ENCODE measurements at regions not wholly inside any gene's neighbourhood (a gene's known extent, or its start where the extent isn't known, plus 50 kb on each side); places are given as distances from the start of the nearest gene placed in this dataset.

DNA sequence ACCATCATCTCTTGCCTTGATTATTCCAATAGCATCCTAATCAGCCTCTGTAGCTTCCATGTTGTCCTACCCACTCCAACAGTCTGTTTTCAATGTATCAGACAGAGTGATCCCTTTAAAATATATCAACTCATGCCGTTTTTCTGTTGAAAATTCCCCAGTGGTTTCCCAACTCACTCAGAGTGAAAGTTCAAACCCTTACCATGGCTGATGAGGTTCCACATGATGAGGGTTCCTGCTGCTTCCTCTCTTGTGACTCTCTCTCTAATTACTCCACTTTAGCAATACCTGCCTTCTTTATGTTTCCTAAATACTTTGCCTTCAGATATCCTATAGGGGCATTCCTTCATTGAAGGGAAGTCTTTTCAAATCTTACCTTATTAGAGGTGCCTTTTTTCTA, 334.7 kb downstream of the PPP1R2C start:
- Histone ChIP-seq H3K36me3 (ENCODE audit: insufficient read depth) (no peaks in the 10 kb centered on the region), H3K79me2 (ENCODE audit: insufficient read depth, low read depth) (no peaks in the 10 kb centered on the region), H3K27ac (peak overlapping the region; percentile 71), H4K20me1 (ENCODE audit: insufficient read depth) (no peaks in the 10 kb centered on the region), H3K4me3 (IDR thresholded peaks at IDR 0.05; ENCODE audit: insufficient read depth, low read depth, low read length) (no peak overlapping the region), H3K4me1 (ENCODE audit: low read depth, poor library complexity, severe bottlenecking) (peaks cover 52% of the 10 kb centered on the region), H3K27me3 (ENCODE audit: insufficient read depth, low read depth) (no peaks in the 10 kb centered on the region), H3K4me2 (peak overlapping the region; percentile 81), H2AFZ (ENCODE audit: low read depth) (peak overlapping the region; percentile 57; the same call in 1 of the 2 replicates), H3K9ac (no peak overlapping the region; the same call in 1 of the 2 replicates)
- TF ChIP-seq, protein P1, sequence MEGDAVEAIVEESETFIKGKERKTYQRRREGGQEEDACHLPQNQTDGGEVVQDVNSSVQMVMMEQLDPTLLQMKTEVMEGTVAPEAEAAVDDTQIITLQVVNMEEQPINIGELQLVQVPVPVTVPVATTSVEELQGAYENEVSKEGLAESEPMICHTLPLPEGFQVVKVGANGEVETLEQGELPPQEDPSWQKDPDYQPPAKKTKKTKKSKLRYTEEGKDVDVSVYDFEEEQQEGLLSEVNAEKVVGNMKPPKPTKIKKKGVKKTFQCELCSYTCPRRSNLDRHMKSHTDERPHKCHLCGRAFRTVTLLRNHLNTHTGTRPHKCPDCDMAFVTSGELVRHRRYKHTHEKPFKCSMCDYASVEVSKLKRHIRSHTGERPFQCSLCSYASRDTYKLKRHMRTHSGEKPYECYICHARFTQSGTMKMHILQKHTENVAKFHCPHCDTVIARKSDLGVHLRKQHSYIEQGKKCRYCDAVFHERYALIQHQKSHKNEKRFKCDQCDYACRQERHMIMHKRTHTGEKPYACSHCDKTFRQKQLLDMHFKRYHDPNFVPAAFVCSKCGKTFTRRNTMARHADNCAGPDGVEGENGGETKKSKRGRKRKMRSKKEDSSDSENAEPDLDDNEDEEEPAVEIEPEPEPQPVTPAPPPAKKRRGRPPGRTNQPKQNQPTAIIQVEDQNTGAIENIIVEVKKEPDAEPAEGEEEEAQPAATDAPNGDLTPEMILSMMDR (conservative IDR thresholded peaks at IDR 0.05; ENCODE audit: low read depth, low read length) = no peak

DNA sequence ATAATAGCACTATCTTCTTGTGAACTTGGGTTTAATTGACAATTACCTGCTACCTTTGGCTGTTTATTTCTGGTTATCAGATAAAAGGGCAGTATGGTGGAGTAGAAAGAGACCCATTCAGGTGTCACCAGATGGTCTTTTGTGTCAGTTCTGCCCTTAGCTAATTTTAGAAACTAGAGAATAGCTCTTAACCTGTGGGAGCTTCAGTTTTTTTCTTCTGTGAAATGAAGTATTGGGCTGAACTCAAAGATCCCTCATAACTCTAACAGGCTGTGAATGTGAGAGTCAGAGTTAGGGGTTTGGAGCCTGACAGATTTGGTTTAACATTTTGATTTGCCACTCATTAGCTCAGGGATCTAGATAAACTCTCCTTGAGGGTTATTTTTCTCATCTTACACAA, 335.2 kb downstream of the PPP1R2C start:
- no peak overlapping the region for H3K4me3 ChIP-seq (IDR thresholded peaks at IDR 0.05; ENCODE audit: insufficient read depth, low read depth, low read length)
- H3K36me3 ChIP-seq (ENCODE audit: insufficient read depth) = no peaks in the 10 kb centered on the region
- no peak overlapping the region; the same call in 1 of the 2 replicates for H3K9ac ChIP-seq
- H3K27me3 ChIP-seq (ENCODE audit: insufficient read depth, low read depth) = no peaks in the 10 kb centered on the region
- H3K79me2 ChIP-seq (ENCODE audit: insufficient read depth, low read depth) = no peaks in the 10 kb centered on the region
- H3K4me2 ChIP-seq = peak overlapping the region; percentile 81
- H4K20me1 ChIP-seq (ENCODE audit: insufficient read depth) = no peaks in the 10 kb centered on the region
- peak overlapping the region; percentile 57; the same call in 1 of the 2 replicates for H2AFZ ChIP-seq (ENCODE audit: low read depth)
- peaks cover 56% of the 10 kb centered on the region for H3K4me1 ChIP-seq (ENCODE audit: low read depth, poor library complexity, severe bottlenecking)
- TF ChIP-seq, protein P1 (conservative IDR thresholded peaks at IDR 0.05; ENCODE audit: low read depth, low read length) = no peak
- H3K27ac ChIP-seq = peak overlapping the region; percentile 71

DNA sequence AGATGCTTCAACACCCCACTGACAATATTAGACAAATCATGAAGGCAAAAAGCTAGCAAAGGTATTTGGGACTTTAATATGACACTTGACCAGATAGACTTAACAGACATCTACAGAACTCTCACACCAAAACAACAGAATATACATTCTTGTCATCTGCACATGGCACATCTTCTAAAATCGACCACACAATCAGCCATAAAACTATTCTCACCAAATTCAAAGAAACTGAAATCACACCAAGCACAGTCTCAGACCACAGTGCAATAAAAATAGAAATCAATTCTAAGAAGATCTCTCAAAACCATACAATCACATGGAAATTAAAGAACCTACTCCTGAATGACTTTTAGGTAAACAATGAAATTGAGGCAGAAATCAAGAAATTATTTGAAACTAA, 340.8 kb downstream of the PPP1R2C start:
- Histone ChIP-seq H3K27me3 (ENCODE audit: insufficient read depth, low read depth) (no peaks in the 10 kb centered on the region), H3K4me3 (IDR thresholded peaks at IDR 0.05; ENCODE audit: insufficient read depth, low read depth, low read length) (no peak overlapping the region), H3K9ac (peak overlapping the region; percentile 18; the same call in 1 of the 2 replicates), H2AFZ (ENCODE audit: low read depth) (peak overlapping the region; percentile 11; the same call in 1 of the 2 replicates), H3K27ac (peak overlapping the region; percentile 74), H3K4me1 (ENCODE audit: low read depth, poor library complexity, severe bottlenecking) (peaks cover 70% of the 10 kb centered on the region), H3K4me2 (peak overlapping the region; percentile 84), H3K36me3 (ENCODE audit: insufficient read depth) (no peaks in the 10 kb centered on the region), H4K20me1 (ENCODE audit: insufficient read depth) (no peaks in the 10 kb centered on the region), H3K79me2 (ENCODE audit: insufficient read depth, low read depth) (no peaks in the 10 kb centered on the region)
- TF ChIP-seq, protein P1 (conservative IDR thresholded peaks at IDR 0.05; ENCODE audit: low read depth, low read length) = no peak

DNA sequence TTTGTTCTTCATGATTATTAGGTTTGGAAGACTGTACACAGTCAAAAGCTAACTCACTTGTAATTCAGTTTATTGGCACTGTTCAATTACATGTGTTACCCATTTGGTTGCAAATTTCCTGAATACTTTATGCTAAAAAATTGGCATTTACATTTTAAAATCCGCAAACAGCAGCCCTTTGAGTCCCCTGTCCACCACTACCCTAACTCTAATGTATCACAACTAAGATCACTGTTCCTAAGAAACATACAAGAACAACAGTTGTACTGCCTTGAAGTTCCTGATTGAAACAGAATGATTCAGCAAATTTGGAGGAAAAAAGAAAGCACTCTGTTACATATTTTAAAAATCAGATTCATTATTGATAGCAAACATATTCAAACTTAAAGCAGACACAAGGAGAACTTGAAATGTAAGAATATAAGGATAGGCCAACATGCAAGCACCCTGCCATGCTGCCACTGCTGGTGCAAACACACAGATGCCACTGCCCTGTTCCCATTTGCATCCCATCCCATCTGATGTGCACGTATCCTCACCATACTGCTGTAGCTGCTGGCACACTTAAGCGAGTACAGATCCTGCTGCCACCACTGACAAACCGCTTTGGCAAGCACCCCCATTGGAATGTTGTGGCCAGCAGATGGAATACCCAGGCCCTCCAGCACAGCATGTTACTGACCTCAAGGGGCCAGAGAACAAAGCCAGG, 343.4 kb downstream of the PPP1R2C start:
- Histone ChIP-seq H3K36me3 (ENCODE audit: insufficient read depth) (no peaks in the 10 kb centered on the region), H3K4me1 (ENCODE audit: low read depth, poor library complexity, severe bottlenecking) (peaks cover 57% of the 10 kb centered on the region), H2AFZ (ENCODE audit: low read depth) (no peak overlapping the region), H3K4me3 (IDR thresholded peaks at IDR 0.05; ENCODE audit: insufficient read depth, low read depth, low read length) (no peak overlapping the region), H3K27me3 (ENCODE audit: insufficient read depth, low read depth) (no peaks in the 10 kb centered on the region), H3K9ac (no peak overlapping the region), H3K27ac (0 out of 2 replicates have a peak overlapping the region, but pooled peaks have one; percentile 20), H3K79me2 (ENCODE audit: insufficient read depth, low read depth) (no peaks in the 10 kb centered on the region), H4K20me1 (ENCODE audit: insufficient read depth) (no peaks in the 10 kb centered on the region), H3K4me2 (peak overlapping the region; percentile 40; the same call in 1 of the 2 replicates)
- TF ChIP-seq, protein P1 (conservative IDR thresholded peaks at IDR 0.05; ENCODE audit: low read depth, low read length) = no peak

Measured in KMS-11 (cell line).